ENCODE measurements at regions not wholly inside any gene's neighbourhood (a gene's known extent, or its start where the extent isn't known, plus 50 kb on each side); places are given as distances from the start of the nearest gene placed in this dataset.

DNA sequence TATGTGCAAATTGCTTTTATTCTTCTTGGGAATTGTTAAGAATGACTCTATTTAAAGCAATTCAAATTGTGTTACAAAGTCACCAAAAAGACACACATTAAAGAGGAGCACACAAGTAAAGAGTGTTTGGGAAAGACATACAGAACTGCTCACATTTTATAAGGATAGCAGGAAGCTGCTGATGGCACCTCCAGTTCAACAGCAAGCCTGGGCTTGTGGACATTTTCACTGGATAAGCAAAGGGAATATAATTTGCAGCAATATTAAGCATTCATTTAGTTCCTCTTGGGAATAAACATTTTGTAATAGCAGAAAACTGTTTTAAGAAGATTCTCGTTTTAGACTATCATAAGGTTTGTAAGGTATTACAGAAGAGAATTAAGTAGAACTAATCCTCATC is 1271.9 kb downstream of the ZPLD1 start:
- intact Hi-C loops (cut with DNase I), result no loop called here
- H3K27ac ChIP-seq, result no peak overlapping the region
- H3K36me3 ChIP-seq, result no peaks in the 10 kb centered on the region
- 41 to 50% methylated on average over 1 of the region's 1 CpG for WGBS, 2 donors
- H3K27me3 ChIP-seq, result no peaks in the 10 kb centered on the region
- H3K9me3 ChIP-seq, result no peaks in the 10 kb centered on the region
- DNase-seq, result no peak
- no peaks in the 10 kb centered on the region for H3K4me1 ChIP-seq
- no peak for TF ChIP-seq POLR2A (IDR thresholded peaks at IDR 0.05)
- TF ChIP-seq, protein P1, sequence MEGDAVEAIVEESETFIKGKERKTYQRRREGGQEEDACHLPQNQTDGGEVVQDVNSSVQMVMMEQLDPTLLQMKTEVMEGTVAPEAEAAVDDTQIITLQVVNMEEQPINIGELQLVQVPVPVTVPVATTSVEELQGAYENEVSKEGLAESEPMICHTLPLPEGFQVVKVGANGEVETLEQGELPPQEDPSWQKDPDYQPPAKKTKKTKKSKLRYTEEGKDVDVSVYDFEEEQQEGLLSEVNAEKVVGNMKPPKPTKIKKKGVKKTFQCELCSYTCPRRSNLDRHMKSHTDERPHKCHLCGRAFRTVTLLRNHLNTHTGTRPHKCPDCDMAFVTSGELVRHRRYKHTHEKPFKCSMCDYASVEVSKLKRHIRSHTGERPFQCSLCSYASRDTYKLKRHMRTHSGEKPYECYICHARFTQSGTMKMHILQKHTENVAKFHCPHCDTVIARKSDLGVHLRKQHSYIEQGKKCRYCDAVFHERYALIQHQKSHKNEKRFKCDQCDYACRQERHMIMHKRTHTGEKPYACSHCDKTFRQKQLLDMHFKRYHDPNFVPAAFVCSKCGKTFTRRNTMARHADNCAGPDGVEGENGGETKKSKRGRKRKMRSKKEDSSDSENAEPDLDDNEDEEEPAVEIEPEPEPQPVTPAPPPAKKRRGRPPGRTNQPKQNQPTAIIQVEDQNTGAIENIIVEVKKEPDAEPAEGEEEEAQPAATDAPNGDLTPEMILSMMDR (IDR thresholded peaks at IDR 0.05), result no peak
- H3K4me3 ChIP-seq, result no peak overlapping the region

- H3K27me3 ChIP-seq, result no peaks in the 10 kb centered on the region
- no peaks in the 10 kb centered on the region for H3K36me3 ChIP-seq
- H3K27ac ChIP-seq, result no peak overlapping the region
- WGBS, 2 donors, result 84 to 85% methylated on average over 5 of the region's 5 CpGs
- H3K4me3 ChIP-seq, result no peak overlapping the region
- intact Hi-C loops (cut with DNase I), result no loop called here
- H3K4me1 ChIP-seq, result no peaks in the 10 kb centered on the region
- DNase-seq, result no peak
- no peak for TF ChIP-seq POLR2A (IDR thresholded peaks at IDR 0.05)
- TF ChIP-seq, protein P1 (IDR thresholded peaks at IDR 0.05), result no peak
- H3K9me3 ChIP-seq, result no peaks in the 10 kb centered on the region
Measured at GRCh38 chr3:103711670-103712069, 1276.9 kb downstream of the ZPLD1 start.

DNA sequence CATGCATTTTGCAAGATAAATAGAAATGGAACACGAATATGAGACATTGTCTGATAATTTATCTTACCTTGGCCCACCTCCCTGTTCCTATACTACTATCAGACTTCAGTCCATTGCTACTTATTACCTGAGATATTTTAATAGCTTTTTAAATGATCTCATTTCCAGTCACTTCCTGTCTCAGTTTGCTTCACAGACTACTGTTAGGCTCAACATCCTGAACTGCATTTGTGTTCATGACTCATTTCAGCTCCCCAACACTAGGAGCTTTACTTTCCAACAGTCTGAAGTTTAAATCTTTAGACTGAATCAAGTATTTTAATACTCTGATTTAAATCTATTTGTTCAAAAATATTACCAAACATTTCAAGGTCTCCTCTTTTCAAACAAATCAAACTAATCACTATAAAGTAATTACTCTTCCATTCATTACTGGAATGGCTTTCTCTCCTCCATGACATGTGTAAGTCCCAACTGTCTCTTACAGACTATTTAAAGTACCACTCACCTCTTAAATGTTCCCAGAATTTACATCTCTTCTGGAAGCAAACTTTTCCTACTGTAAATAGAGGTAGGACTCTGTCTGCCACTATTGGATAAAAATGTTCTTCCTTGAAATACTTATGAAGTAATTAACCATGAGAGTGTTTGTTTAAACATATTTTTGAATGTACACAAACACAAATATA is 1277.6 kb downstream of the ZPLD1 start:
- intact Hi-C loops (cut with DNase I), result no loop called here
- Histone ChIP-seq H3K9me3 (no peaks in the 10 kb centered on the region), H3K4me1 (no peaks in the 10 kb centered on the region), H3K27ac (no peak overlapping the region), H3K4me3 (no peak overlapping the region), H3K36me3 (no peaks in the 10 kb centered on the region), H3K27me3 (no peaks in the 10 kb centered on the region)
- TF ChIP-seq, protein P1 (IDR thresholded peaks at IDR 0.05), result no peak
- TF ChIP-seq POLR2A (IDR thresholded peaks at IDR 0.05), result no peak
- DNase-seq, result no peak
- 26 to 30% methylated on average over 1 of the region's 1 CpG for WGBS, 2 donors

GRCh38 chr3:103729547-103729946 is 1294.7 kb downstream of the ZPLD1 start:
- no peak for TF ChIP-seq POLR2A (IDR thresholded peaks at IDR 0.05)
- TF ChIP-seq, protein P1 (IDR thresholded peaks at IDR 0.05), result no peak
- 54 to 57% methylated on average over 3 of the region's 3 CpGs for WGBS, 2 donors

DNA sequence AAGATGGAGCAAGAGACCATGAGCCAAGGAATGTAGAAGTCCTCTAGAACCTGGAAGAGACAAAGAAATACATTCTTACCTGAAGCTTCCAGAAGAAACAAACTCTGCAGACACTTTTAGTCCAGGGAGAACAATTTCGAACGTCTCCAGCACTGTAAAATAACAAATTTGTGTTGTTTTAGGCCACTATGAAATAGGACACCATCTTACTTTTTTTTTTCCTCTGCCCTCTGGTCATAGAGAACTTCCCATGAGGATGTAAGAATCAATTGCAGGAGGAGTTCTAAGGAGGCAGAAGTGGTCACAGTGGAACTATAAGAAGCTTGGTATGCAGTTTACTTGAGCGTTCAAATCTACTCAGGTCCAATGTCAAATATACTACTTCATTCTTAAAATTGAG is 1295.9 kb downstream of the ZPLD1 start:
- Histone ChIP-seq H3K27ac (no peak overlapping the region), H3K4me3 (no peak overlapping the region), H3K4me1 (no peaks in the 10 kb centered on the region), H3K27me3 (no peaks in the 10 kb centered on the region), H3K36me3 (no peaks in the 10 kb centered on the region), H3K9me3 (no peaks in the 10 kb centered on the region)
- intact Hi-C loops (cut with DNase I), result no loop called here
- TF ChIP-seq POLR2A (IDR thresholded peaks at IDR 0.05), result no peak
- TF ChIP-seq, protein P1 (IDR thresholded peaks at IDR 0.05), result no peak
- 63 to 79% methylated on average over 3 of the region's 3 CpGs for WGBS, 2 donors
- DNase-seq, result no peak

More at GRCh38 chr3:103729547-103729946, 1294.7 kb downstream of the ZPLD1 start:
- H3K4me1 ChIP-seq, result no peaks in the 10 kb centered on the region
- intact Hi-C loops (cut with DNase I), result no loop called here
- no peak for DNase-seq
- H3K9me3 ChIP-seq, result no peaks in the 10 kb centered on the region
- no peaks in the 10 kb centered on the region for H3K27me3 ChIP-seq
- no peak overlapping the region for H3K27ac ChIP-seq
- H3K4me3 ChIP-seq, result no peak overlapping the region
- H3K36me3 ChIP-seq, result no peaks in the 10 kb centered on the region
